HCT116 (cell line): ENCODE measurements at regions not wholly inside any gene's neighbourhood (a gene's known extent, or its start where the extent isn't known, plus 50 kb on each side); places are given as distances from the start of the nearest gene placed in this dataset.

Source experiments
- ATAC-seq: fragments of 200-7000 bp; cut with Tn5 transposase; 2 replicates; pipeline ENCODE4 v1.9.1; 2020; ENCODE audit warnings: mild to moderate bottlenecking, moderate library complexity
- BruUV-seq: library from RNA; stranded (reverse); fragments of 400-500 nt; replicated peaks from 2 replicates; lab custom pipeline; 2021; lab: Mats Ljungman, UMichigan
- CTCF ChIA-PET: fragments of 300-600 bp; sonication (Branson Sonifier 250); formaldehyde crosslinking; loops from one replicate; lab custom pipeline; 2021; ENCODE audit warnings: antibody characterized with exemption; lab: Charles Lee
- POLR2A ChIA-PET: fragments of 300-600, 350-600 bp; sonication (Branson Sonifier 250); formaldehyde crosslinking; loops from one replicate; lab custom pipeline; 2021; ENCODE audit warnings: antibody characterized with exemption; lab: Charles Lee
- RAD21 ChIA-PET, 2 experiments: fragments of 300-600 bp; sonication (Branson Sonifier 250); formaldehyde crosslinking; loops; one replicate each; lab custom pipeline; 2023; ENCODE audit warnings: low total read pairs in 2 of 2; ENCODE audit not compliant: uncharacterized antibody in 2 of 2, unreplicated experiment in 2 of 2, low non-redundant PET in 1 of 2; lab: Charles Lee
- DNase-seq: peaks from one replicate; pipeline ENCODE4 v3.0.0-alpha.2; 2010; ENCODE audit warnings: low read depth, low spot score
- H2AFZ ChIP-seq: fragments of 200-600 bp; shearing (Covaris generic), sonication (generic); 2 replicates; pipeline ENCODE4 v1.6.1; 2017; ENCODE audit warnings: low read depth, mixed run types, mixed read lengths, antibody characterized with exemption, low read length; ENCODE audit not compliant: poor library complexity, severe bottlenecking
- H3K27ac ChIP-seq: 2 replicates; pipeline ENCODE4 v1.5.1; 2012; ENCODE audit warnings: low read depth, low read length
- H3K27me3 ChIP-seq: fragments of 200-600 bp; sonication (generic); 2 replicates; pipeline ENCODE4 v1.6.1; 2016; ENCODE audit warnings: mixed run types, low read length, mixed read lengths; ENCODE audit not compliant: insufficient read depth
- H3K36me3 ChIP-seq, 2 experiments: fragments of 200-500 bp in 1 of 2; fragments of 200-600 bp in 1 of 2; sonication (Bioruptor generic) in 1 of 2; sonication (generic) in 1 of 2; 2 replicates each; pipeline versions ENCODE4 v1.5.1 to v1.6.1; 2014 to 2016; ENCODE audit warnings: low read length in 2 of 2, inconsistent platforms in 1 of 2, mixed read lengths in 1 of 2, mixed run types in 1 of 2; ENCODE audit not compliant: insufficient read depth in 2 of 2, control insufficient read depth in 1 of 2
- H3K4me1 ChIP-seq, 2 experiments: fragments of 200-600 bp in 1 of 2; sonication (generic) in 1 of 2; 2 replicates each; pipeline versions ENCODE4 v1.5.1 to v1.6.1; 2012 to 2017; ENCODE audit warnings: low read length in 2 of 2, inconsistent platforms in 1 of 2, mild to moderate bottlenecking in 1 of 2, mixed read lengths in 1 of 2, mixed run types in 1 of 2, moderate library complexity in 1 of 2; ENCODE audit not compliant: insufficient read depth in 2 of 2, control insufficient read depth in 1 of 2
- H3K4me2 ChIP-seq: fragments of 200-600 bp; sonication (generic); 2 replicates; pipeline ENCODE4 v1.6.1; 2017; ENCODE audit warnings: mixed run types, low read length, mixed read lengths
- H3K4me3 ChIP-seq, 2 experiments: fragments of 200-600 bp in 1 of 2; sonication (generic) in 1 of 2; replicated peaks in 1 of 2; 2 replicates each; pipeline ENCODE4 v1.5.1; 2011 to 2016; ENCODE audit warnings: low read length in 2 of 2, control low read depth in 1 of 2, low read depth in 1 of 2, mild to moderate bottlenecking in 1 of 2, mixed read lengths in 1 of 2, mixed run types in 1 of 2
- H3K79me2 ChIP-seq: fragments of 200-600 bp; sonication (generic); 2 replicates; pipeline ENCODE4 v1.6.1; 2017; ENCODE audit warnings: mild to moderate bottlenecking, mixed run types, low read length, moderate library complexity, mixed read lengths; ENCODE audit not compliant: insufficient read depth
- H3K9ac ChIP-seq: fragments of 200-600 bp; sonication (generic); 2 replicates; pipeline ENCODE4 v1.6.1; 2016; ENCODE audit warnings: low read length, mixed read lengths
- H3K9me2 ChIP-seq: fragments of 200-600 bp; sonication (generic), shearing (Covaris generic); 2 replicates; pipeline ENCODE4 v1.6.1; 2017; ENCODE audit warnings: mixed run types, mild to moderate bottlenecking, moderate library complexity; ENCODE audit not compliant: insufficient read depth
- H3K9me3 ChIP-seq, 2 experiments: fragments of 200-500 bp in 1 of 2; fragments of 200-600 bp in 1 of 2; sonication (Bioruptor generic) in 1 of 2; sonication (generic) in 1 of 2; 2 replicates each; pipeline ENCODE4 v1.6.1; 2014 to 2017; ENCODE audit warnings: low read length in 2 of 2, mixed read lengths in 2 of 2, inconsistent platforms in 1 of 2, low read depth in 1 of 2, mild to moderate bottlenecking in 1 of 2, mixed run types in 1 of 2, moderate library complexity in 1 of 2; ENCODE audit not compliant: control insufficient read depth in 1 of 2, insufficient read depth in 1 of 2
- H4K20me1 ChIP-seq: fragments of 200-600 bp; sonication (generic), shearing (Covaris generic); 2 replicates; pipeline ENCODE4 v1.6.1; 2017; ENCODE audit warnings: mixed run types, mild to moderate bottlenecking, moderate library complexity; ENCODE audit not compliant: insufficient read depth
- ATF3 ChIP-seq: IDR thresholded peaks from 2 replicates; pipeline ENCODE4 v1.6.1; 2012
- CTCF ChIP-seq, 3 experiments: fragments of 200-600 bp in 1 of 3; sonication (generic) in 1 of 3; IDR thresholded peaks in 2 of 3; conservative IDR thresholded peaks in 1 of 3; 2 replicates each; pipeline ENCODE4 v1.5.1; 2012 to 2017; ENCODE audit warnings: low read depth in 2 of 3, low read length in 2 of 3, antibody characterized with exemption in 1 of 3, borderline replicate concordance in 1 of 3, control low read depth in 1 of 3, mild to moderate bottlenecking in 1 of 3, mixed read lengths in 1 of 3, mixed run types in 1 of 3, moderate library complexity in 1 of 3; ENCODE audit not compliant: insufficient read depth in 1 of 3
- EGR1 ChIP-seq: IDR thresholded peaks from 2 replicates; pipeline ENCODE4 v1.6.1; 2012; ENCODE audit warnings: low read depth
- ZBTB33 ChIP-seq: IDR thresholded peaks from 2 replicates; pipeline ENCODE4 v1.6.1; 2011; ENCODE audit warnings: mild to moderate bottlenecking, low read length, moderate library complexity; ENCODE audit not compliant: insufficient replicate concordance; ENCODE audit errors: extremely low read depth
- intact Hi-C: fragments of 100-400 bp; cut with micrococcal nuclease; formaldehyde crosslinking; loops from 2 replicates; pipeline ENCODE4 v1.10.0; 2022

- TF ChIP-seq ATF3, result no peak
- no peak for TF ChIP-seq ZBTB33
Measured at GRCh38 chr1:31498376-31499040, 77.8 kb upstream of the TINAGL1 start (continued).

- ChIA-PET POLR2A (no interaction called here), RAD21 (no interaction called here)
- no peak overlapping the region for H3K27ac ChIP-seq
- H3K4me3 ChIP-seq, result no peak overlapping the region
- no TSS peak for BruUV-seq
- no peaks in the 10 kb centered on the region for H3K9me3 ChIP-seq
- no peaks in the 10 kb centered on the region for H3K9me2 ChIP-seq
- intact Hi-C loops, result no loop called here
- TF ChIP-seq EGR1 (no peak), CTCF (IDR thresholded peaks at IDR 0.05 in 2 of 3, conservative IDR thresholded peaks at IDR 0.05 in 1 of 3; ENCODE audit: borderline replicate concordance in 1 of 3, insufficient read depth in 1 of 3, low read depth in 2 of 3, low read length in 2 of 3) (peak in 2 of 3 experiments; percentile 13 to 35; a peak in 3 of 6 replicates)
- TF ChIP-seq, all 23 proteins: peak for 1
- CTCF ChIA-PET, result no interaction called here
- Histone ChIP-seq H3K9ac (no peak overlapping the region), H4K20me1 (no peaks in the 10 kb centered on the region), H3K27me3 (no peaks in the 10 kb centered on the region), H3K4me1 (no peaks in the 10 kb centered on the region), H3K79me2 (no peaks in the 10 kb centered on the region), H3K4me2 (no peak overlapping the region), H2AFZ (no peak overlapping the region), H3K36me3 (no peaks in the 10 kb centered on the region)
- ATAC-seq (peak; percentile 76), DNase-seq (no peak)
Measured at GRCh38 chr1:31501505-31501904, 74.8 kb upstream of the TINAGL1 start.
